NT2/D1 (cell line): ENCODE measurements at regions not wholly inside any gene's neighbourhood (a gene's known extent, or its start where the extent isn't known, plus 50 kb on each side); places are given as distances from the start of the nearest gene placed in this dataset.

Source experiments
- DNase-seq: peaks from one replicate; pipeline ENCODE4 v3.0.0-alpha.2; 2011; ENCODE audit warnings: low read depth, low spot score
- H3K27me3 ChIP-seq: 2 replicates; pipeline ENCODE4 v1.6.0; 2011; ENCODE audit warnings: mild to moderate bottlenecking; ENCODE audit not compliant: insufficient read length, insufficient read depth
- H3K36me3 ChIP-seq: 2 replicates; pipeline ENCODE4 v1.6.1; 2011; ENCODE audit warnings: mild to moderate bottlenecking, low read length, mixed read lengths; ENCODE audit not compliant: insufficient read depth, insufficient read length
- H3K4me1 ChIP-seq: 2 replicates; pipeline ENCODE4 v1.5.1; 2011; ENCODE audit not compliant: insufficient read depth, insufficient read length
- H3K4me3 ChIP-seq: 2 replicates; pipeline ENCODE4 v1.5.1; 2011; ENCODE audit warnings: low read depth; ENCODE audit not compliant: insufficient read length
- H3K9ac ChIP-seq: 2 replicates; pipeline ENCODE4 v1.6.0; 2011; ENCODE audit warnings: low read depth; ENCODE audit not compliant: insufficient read length
- H3K9me3 ChIP-seq: 2 replicates; pipeline ENCODE4 v1.5.1; 2011; ENCODE audit warnings: mild to moderate bottlenecking, low read length; ENCODE audit not compliant: insufficient read depth
- SUZ12 ChIP-seq: IDR thresholded peaks from 2 replicates; pipeline ENCODE4 v1.6.1; 2011; ENCODE audit not compliant: insufficient read length, insufficient read depth; ENCODE audit errors: extremely low read depth
- YY1 ChIP-seq: IDR thresholded peaks from 2 replicates; pipeline ENCODE4 v1.6.1; 2011; ENCODE audit not compliant: insufficient read length, insufficient read depth
- ZNF274 ChIP-seq: IDR thresholded peaks from 2 replicates; pipeline ENCODE4 v1.6.1; 2011; ENCODE audit warnings: mild to moderate bottlenecking, low read depth, low read length

DNA sequence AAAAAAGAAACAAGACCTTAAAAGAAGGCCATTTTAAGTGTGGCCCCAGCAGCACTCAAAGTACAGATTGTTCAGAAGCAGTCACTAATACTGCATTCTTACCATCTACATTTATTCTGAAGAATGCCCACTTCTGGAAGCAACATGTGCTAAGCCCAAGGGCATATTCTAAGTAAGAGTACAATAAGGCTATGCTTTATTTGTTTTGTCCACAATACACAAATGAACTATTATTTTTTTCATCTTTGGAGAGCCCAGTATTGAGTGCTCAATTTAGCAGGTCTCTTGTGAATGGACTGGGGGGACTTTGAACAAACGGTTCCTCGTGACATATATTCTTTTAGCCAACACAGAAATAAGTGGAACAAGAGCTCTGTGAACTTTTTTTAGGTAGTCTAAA lies 191.4 kb upstream of the CHORDC1 start:
- no peak for TF ChIP-seq ZNF274
- no peak for TF ChIP-seq SUZ12
- TF ChIP-seq YY1: no peak
- no peak for DNase-seq
- Histone ChIP-seq H3K4me1 (no peaks in the 10 kb centered on the region), H3K9me3 (no peaks in the 10 kb centered on the region), H3K36me3 (no peaks in the 10 kb centered on the region), H3K27me3 (no peaks in the 10 kb centered on the region), H3K9ac (no peak overlapping the region), H3K4me3 (no peak overlapping the region)

DNA sequence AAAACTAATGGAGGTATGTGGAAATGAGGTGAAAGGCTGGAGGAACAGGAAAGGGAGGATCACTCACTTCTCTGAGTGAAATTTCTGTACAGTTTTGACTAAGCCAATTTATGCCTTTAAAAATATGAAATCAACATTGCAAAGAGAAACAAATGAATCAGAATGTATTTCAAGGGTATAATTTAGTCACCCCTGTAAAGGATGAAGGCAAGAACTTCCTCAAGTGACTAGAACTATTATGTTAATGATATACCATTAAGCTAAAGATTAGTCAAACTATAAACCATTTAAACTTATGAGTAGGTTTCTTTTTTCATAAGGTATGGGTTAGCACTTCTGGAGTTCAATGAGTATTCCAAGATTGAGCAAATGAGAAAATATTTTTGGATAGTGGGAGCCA lies 184.5 kb upstream of the CHORDC1 start:
- no peaks in the 10 kb centered on the region for H3K27me3 ChIP-seq
- no peak for DNase-seq
- TF ChIP-seq YY1 (no peak), SUZ12 (no peak), ZNF274 (no peak)
- no peak overlapping the region for H3K9ac ChIP-seq
- no peaks in the 10 kb centered on the region for H3K36me3 ChIP-seq
- no peaks in the 10 kb centered on the region for H3K4me1 ChIP-seq
- no peak overlapping the region for H3K4me3 ChIP-seq
- no peaks in the 10 kb centered on the region for H3K9me3 ChIP-seq

DNA sequence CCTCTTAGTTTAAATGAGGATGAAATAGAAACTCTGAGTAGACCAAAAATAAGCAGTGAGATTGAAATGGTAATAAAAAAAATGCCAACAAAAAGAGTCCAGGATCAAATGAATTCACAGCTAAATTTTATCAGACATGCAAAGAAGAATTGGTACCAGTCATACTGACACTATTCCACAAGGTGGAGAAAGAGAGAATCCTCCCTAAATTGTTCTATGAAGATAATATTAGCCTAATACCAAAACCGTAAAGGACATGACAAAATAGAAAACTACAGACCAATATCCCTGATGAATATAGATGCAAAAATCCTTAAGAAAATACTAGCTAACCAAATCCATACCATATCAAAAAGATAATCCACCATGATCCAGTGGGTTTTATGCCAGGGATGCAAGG lies 169.8 kb upstream of the CHORDC1 start:
- Histone ChIP-seq H3K9me3 (no peaks in the 10 kb centered on the region), H3K4me3 (no peak overlapping the region), H3K9ac (no peak overlapping the region), H3K4me1 (no peaks in the 10 kb centered on the region), H3K27me3 (no peaks in the 10 kb centered on the region), H3K36me3 (no peaks in the 10 kb centered on the region)
- TF ChIP-seq SUZ12: no peak
- no peak for TF ChIP-seq YY1
- no peak for TF ChIP-seq ZNF274
- no peak for DNase-seq

- H3K4me3 ChIP-seq: no peak overlapping the region
- DNase-seq: no peak
- no peak overlapping the region for H3K9ac ChIP-seq
- H3K4me1 ChIP-seq: no peaks in the 10 kb centered on the region
- TF ChIP-seq SUZ12 (no peak), YY1 (no peak), ZNF274 (no peak)
- H3K36me3 ChIP-seq: no peaks in the 10 kb centered on the region
- H3K9me3 ChIP-seq: no peaks in the 10 kb centered on the region
- no peaks in the 10 kb centered on the region for H3K27me3 ChIP-seq
Measured at GRCh38 chr11:90391756-90392155, 168.9 kb upstream of the CHORDC1 start.

DNA sequence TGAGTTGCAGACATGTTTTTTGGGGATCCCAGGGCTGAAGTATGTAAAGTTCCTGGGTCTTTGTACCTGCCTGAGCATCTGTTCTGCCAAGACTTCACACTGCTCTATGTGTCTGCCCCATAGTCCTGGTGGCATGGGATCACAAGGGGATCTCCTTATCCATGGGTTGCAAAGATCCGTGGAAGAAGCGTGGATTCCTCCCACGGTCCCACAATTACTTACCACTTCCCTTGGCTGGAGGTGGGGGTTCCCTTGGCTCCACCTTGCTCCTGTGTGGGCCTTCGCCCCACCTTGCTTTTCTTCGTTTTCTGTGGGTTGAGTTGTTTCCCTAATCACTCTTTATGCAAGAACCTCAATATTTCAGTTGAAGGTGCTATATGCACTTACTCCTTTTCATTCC lies 157.4 kb upstream of the CHORDC1 start:
- TF ChIP-seq ZNF274 (no peak), YY1 (no peak), SUZ12 (no peak)
- Histone ChIP-seq H3K36me3 (no peaks in the 10 kb centered on the region), H3K9ac (no peak overlapping the region), H3K4me3 (no peak overlapping the region), H3K4me1 (no peaks in the 10 kb centered on the region), H3K27me3 (no peaks in the 10 kb centered on the region), H3K9me3 (no peaks in the 10 kb centered on the region)
- no peak for DNase-seq

- Histone ChIP-seq H3K9ac (no peak overlapping the region), H3K36me3 (no peaks in the 10 kb centered on the region), H3K27me3 (no peaks in the 10 kb centered on the region), H3K4me3 (no peak overlapping the region), H3K9me3 (no peaks in the 10 kb centered on the region), H3K4me1 (no peaks in the 10 kb centered on the region)
- DNase-seq: no peak
- TF ChIP-seq ZNF274 (no peak), SUZ12 (no peak)
Measured at GRCh38 chr11:90373971-90374370, 151.1 kb upstream of the CHORDC1 start.

DNA sequence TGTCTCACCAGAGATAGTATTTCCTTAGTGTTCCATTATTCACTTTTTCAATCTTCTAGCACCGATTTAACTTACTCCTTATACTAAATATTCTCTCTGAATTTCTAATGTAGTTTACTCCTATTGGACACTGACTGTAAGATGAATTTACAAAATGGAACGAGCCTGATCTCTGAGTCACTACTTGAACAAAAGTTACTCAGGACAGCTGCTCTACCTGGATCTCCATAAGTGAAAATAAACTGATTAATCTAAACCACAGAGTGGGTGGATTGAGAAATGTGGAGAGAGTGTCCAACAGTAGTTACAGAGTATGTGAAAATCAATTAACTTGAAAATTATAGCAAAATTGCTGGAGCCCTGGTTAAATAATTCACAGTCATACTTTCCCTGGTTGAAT lies 141.7 kb upstream of the CHORDC1 start:
- no peaks in the 10 kb centered on the region for H3K27me3 ChIP-seq
- TF ChIP-seq ZNF274 (no peak), YY1 (no peak), SUZ12 (no peak)
- no peak overlapping the region for H3K4me3 ChIP-seq
- H3K9me3 ChIP-seq: no peaks in the 10 kb centered on the region
- DNase-seq: no peak
- no peaks in the 10 kb centered on the region for H3K36me3 ChIP-seq
- H3K4me1 ChIP-seq: no peaks in the 10 kb centered on the region
- H3K9ac ChIP-seq: no peak overlapping the region

DNA sequence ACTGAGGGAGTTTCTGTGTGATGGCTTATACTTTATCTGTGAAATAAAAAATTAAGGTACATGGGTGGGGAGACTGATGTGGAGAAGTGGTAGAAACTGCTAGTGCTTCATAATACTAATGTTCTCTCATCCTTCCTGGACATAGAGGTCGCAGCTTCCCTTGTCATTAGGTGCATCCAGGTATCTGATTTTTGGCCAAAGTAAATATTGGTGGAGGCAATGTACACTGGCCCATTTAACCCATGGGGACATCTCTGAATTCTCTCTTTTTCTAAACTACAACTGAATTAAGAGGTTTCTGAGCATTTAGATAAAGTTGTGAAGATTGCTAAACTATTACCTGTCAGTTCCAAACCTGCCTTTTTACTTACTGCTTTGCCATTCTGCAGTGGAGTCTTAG lies 140.9 kb upstream of the CHORDC1 start:
- DNase-seq: no peak
- TF ChIP-seq YY1 (no peak), SUZ12 (no peak), ZNF274 (no peak)
- Histone ChIP-seq H3K27me3 (no peaks in the 10 kb centered on the region), H3K9ac (no peak overlapping the region), H3K9me3 (no peaks in the 10 kb centered on the region), H3K36me3 (no peaks in the 10 kb centered on the region), H3K4me1 (no peaks in the 10 kb centered on the region), H3K4me3 (no peak overlapping the region)
